ENCODE measurements at regions not wholly inside any gene's neighbourhood (a gene's known extent, or its start where the extent isn't known, plus 50 kb on each side); places are given as distances from the start of the nearest gene placed in this dataset.

- ATAC-seq = no peak
- no peak overlapping the region for H3K27ac Mint-ChIP-seq
- H3K4me1 Mint-ChIP-seq = peaks cover 4% of the 10 kb centered on the region
- peaks cover 10% of the 10 kb centered on the region for H3K9me3 Mint-ChIP-seq
- H3K4me3 Mint-ChIP-seq = no peak overlapping the region
- peaks cover 7% of the 10 kb centered on the region for H3K36me3 Mint-ChIP-seq
- H3K27me3 Mint-ChIP-seq = no peaks in the 10 kb centered on the region
These were observed 246.6 kb downstream of the BTG1 start for GRCh38 chr12:91899056-91899455.

GRCh38 chr12:91897025-91897515, 248.6 kb downstream of the BTG1 start:
- H3K27me3 Mint-ChIP-seq = peaks cover 11% of the 10 kb centered on the region
- no peak overlapping the region for H3K27ac Mint-ChIP-seq
- H3K36me3 Mint-ChIP-seq = no peaks in the 10 kb centered on the region
- H3K9me3 Mint-ChIP-seq = peaks cover 5% of the 10 kb centered on the region
- peaks cover 4% of the 10 kb centered on the region for H3K4me1 Mint-ChIP-seq
- ATAC-seq = no peak
- H3K4me3 Mint-ChIP-seq = no peak overlapping the region

GRCh38 chr12:91896286-91897024, 249.2 kb downstream of the BTG1 start:
- H3K9me3 Mint-ChIP-seq = peaks cover 2% of the 10 kb centered on the region
- H3K27ac Mint-ChIP-seq = no peak overlapping the region
- H3K4me1 Mint-ChIP-seq = no peaks in the 10 kb centered on the region
- no peak overlapping the region for H3K4me3 Mint-ChIP-seq
- peaks cover 15% of the 10 kb centered on the region for H3K27me3 Mint-ChIP-seq
- no peak for ATAC-seq
- no peaks in the 10 kb centered on the region for H3K36me3 Mint-ChIP-seq

DNA sequence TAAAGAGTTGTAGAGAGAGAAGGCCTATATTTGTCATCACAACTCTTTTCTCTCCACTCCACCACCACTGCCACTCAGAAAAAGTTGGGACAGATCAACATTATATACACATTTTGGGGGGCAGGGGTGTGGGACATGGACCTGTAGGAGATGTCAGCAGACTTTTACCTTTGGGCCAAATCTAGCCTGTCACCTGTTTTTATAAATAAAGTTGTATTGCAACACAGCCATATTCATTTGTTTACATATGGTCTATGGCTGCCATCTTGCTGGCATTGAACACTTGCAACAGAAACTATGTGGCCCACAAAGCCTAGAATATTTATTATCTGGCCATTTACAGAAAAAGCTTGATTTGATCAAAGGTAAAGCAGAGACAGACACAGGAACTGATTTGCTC, 250.7 kb downstream of the BTG1 start:
- Mint-ChIP-seq H3K36me3 (no peaks in the 10 kb centered on the region), H3K9me3 (no peaks in the 10 kb centered on the region), H3K4me1 (no peaks in the 10 kb centered on the region), H3K4me3 (no peak overlapping the region), H3K27me3 (peaks cover 15% of the 10 kb centered on the region), H3K27ac (no peak overlapping the region)
- no peak for ATAC-seq

DNA sequence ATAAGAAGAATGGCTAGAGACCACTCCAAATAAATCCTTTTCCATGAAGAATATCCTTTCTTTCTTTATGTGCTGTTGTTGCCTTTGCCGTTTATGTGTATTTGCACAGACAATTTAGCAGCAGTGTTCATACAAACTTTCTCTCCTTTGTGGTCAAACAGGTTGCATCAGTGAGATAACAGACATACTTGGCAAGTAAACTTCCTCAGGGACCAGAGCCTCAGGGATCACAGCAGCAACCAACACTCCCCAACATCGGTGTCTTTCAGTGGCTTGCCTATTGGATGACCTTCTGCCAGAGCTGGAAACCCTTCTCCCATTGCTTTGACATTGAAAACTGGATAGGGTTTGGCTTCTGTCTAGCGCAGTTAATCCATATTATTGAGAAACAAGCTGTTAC, 252.2 kb downstream of the BTG1 start:
- no peak overlapping the region for H3K27ac Mint-ChIP-seq
- no peaks in the 10 kb centered on the region for H3K4me1 Mint-ChIP-seq
- no peaks in the 10 kb centered on the region for H3K36me3 Mint-ChIP-seq
- no peak overlapping the region for H3K4me3 Mint-ChIP-seq
- peaks cover 15% of the 10 kb centered on the region for H3K27me3 Mint-ChIP-seq
- ATAC-seq = no peak
- H3K9me3 Mint-ChIP-seq = no peaks in the 10 kb centered on the region

- H3K4me1 Mint-ChIP-seq = no peaks in the 10 kb centered on the region
- no peaks in the 10 kb centered on the region for H3K36me3 Mint-ChIP-seq
- no peak overlapping the region for H3K4me3 Mint-ChIP-seq
- no peaks in the 10 kb centered on the region for H3K9me3 Mint-ChIP-seq
- no peak overlapping the region for H3K27ac Mint-ChIP-seq
- peaks cover 15% of the 10 kb centered on the region for H3K27me3 Mint-ChIP-seq
- ATAC-seq = no peak
These were observed 253.4 kb downstream of the BTG1 start for GRCh38 chr12:91892081-91892855.

GRCh38 chr12:91890742-91891141, 254.9 kb downstream of the BTG1 start:
- Mint-ChIP-seq H3K27me3 (peaks cover 15% of the 10 kb centered on the region), H3K9me3 (no peaks in the 10 kb centered on the region), H3K27ac (no peak overlapping the region), H3K36me3 (no peaks in the 10 kb centered on the region), H3K4me3 (no peak overlapping the region), H3K4me1 (no peaks in the 10 kb centered on the region)
- ATAC-seq = no peak

DNA sequence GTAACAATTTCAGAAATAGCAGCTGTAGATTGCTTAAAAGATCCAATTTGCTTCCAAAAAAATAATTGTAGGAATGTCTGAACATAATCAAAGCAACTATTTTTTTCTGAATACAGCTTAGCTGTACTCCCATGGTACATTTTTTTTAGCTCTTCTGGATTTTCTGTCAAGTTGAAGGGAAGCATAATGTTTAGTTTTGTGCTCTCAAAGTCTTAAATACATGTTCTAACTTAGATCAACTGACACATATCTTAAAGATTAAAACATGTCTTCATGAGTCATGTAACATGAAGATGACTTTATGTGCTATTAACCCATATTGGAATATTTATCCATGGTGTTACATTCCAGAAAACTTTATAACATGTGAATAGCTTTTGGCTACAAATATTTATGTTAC, 255.7 kb downstream of the BTG1 start:
- H3K27ac Mint-ChIP-seq = no peak overlapping the region
- no peaks in the 10 kb centered on the region for H3K9me3 Mint-ChIP-seq
- ATAC-seq = no peak
- H3K4me3 Mint-ChIP-seq = no peak overlapping the region
- no peaks in the 10 kb centered on the region for H3K4me1 Mint-ChIP-seq
- no peaks in the 10 kb centered on the region for H3K36me3 Mint-ChIP-seq
- peaks cover 15% of the 10 kb centered on the region for H3K27me3 Mint-ChIP-seq

- Mint-ChIP-seq H3K9me3 (no peaks in the 10 kb centered on the region), H3K27me3 (peaks cover 15% of the 10 kb centered on the region)
- ATAC-seq = no peak
These were observed 256.6 kb downstream of the BTG1 start for GRCh38 chr12:91889059-91889458.

GRCh38 chr12:91887957-91888356, 257.7 kb downstream of the BTG1 start:
- Mint-ChIP-seq H3K9me3 (no peaks in the 10 kb centered on the region), H3K4me1 (no peaks in the 10 kb centered on the region), H3K27ac (no peak overlapping the region), H3K27me3 (peaks cover 13% of the 10 kb centered on the region), H3K4me3 (no peak overlapping the region), H3K36me3 (no peaks in the 10 kb centered on the region)
- ATAC-seq = no peak

More at GRCh38 chr12:91889059-91889458, 256.6 kb downstream of the BTG1 start:
- H3K27ac Mint-ChIP-seq = no peak overlapping the region
- no peaks in the 10 kb centered on the region for H3K36me3 Mint-ChIP-seq
- H3K4me3 Mint-ChIP-seq = no peak overlapping the region
- H3K4me1 Mint-ChIP-seq = no peaks in the 10 kb centered on the region

DNA sequence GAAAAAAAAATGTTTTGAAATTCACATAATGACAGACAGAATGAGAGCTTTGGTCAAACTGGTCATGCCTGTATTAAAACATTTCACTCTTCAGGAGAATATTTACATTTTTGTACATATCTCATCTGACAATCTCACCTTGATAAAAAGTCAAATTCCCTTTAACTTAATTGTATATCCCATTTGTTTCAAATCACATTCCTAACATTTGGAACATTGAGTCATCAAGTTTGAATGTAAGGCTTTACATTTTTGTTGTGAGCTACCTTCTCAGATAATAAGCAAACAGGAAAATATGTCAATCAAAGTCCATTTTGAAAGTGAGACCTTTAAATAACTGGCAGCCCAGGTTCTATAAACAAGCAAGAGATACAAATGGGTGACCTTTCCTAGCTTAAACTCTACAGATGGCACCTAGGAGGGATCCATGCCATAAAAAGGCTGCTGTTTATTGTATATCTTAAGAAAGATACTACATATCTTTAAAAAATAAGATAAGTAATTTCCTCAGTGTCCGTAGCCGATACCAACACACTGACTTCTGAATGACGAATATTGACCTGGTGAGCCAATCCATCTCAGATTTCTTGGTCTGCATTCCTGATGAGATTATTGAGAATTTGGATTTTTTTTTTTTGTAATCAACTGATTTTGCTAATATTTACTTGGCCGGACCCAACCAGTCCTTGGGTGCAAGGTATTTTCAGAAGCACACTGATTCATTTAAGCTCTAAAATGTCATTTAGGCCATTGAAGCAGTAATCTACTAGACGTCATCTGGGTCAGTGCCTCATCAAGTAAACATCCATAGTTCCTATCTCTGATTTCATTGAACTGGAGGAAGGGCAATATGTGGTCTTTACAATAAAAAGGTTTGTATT, 259.6 kb downstream of the BTG1 start:
- no peak for ATAC-seq
- Mint-ChIP-seq H3K36me3 (no peaks in the 10 kb centered on the region), H3K27me3 (no peaks in the 10 kb centered on the region), H3K4me1 (no peaks in the 10 kb centered on the region), H3K4me3 (no peak overlapping the region), H3K9me3 (no peaks in the 10 kb centered on the region), H3K27ac (no peak overlapping the region)

GRCh38 chr12:91884230-91884629, 261.4 kb downstream of the BTG1 start:
- Mint-ChIP-seq H3K27ac (no peak overlapping the region), H3K4me1 (peaks cover 8% of the 10 kb centered on the region), H3K27me3 (no peaks in the 10 kb centered on the region), H3K36me3 (no peaks in the 10 kb centered on the region), H3K4me3 (no peak overlapping the region), H3K9me3 (no peaks in the 10 kb centered on the region)
- ATAC-seq = no peak

GRCh38 chr12:91883811-91884210, 261.8 kb downstream of the BTG1 start:
- Mint-ChIP-seq H3K4me1 (peaks cover 8% of the 10 kb centered on the region), H3K27me3 (no peaks in the 10 kb centered on the region), H3K36me3 (no peaks in the 10 kb centered on the region), H3K9me3 (no peaks in the 10 kb centered on the region), H3K4me3 (no peak overlapping the region), H3K27ac (no peak overlapping the region)
- no peak for ATAC-seq

DNA sequence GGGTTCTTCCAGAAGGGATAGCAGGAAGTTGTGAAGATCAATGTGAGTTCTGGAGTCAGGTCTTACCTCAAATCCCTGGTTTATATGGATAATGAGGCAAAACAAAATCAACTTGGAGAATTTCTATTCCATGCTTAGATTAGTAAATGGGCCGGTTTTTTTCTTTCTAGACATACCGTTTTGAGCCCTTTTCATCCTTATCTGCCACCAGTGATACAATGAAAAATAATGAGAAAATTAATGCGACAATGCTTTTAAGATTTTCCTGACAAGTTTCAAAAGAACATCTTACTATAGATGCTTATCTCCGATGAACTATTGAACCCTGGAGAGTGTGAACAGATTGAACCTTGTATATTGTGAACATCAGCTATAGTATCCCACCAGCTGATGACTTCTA, 262.7 kb downstream of the BTG1 start:
- Mint-ChIP-seq H3K4me3 (no peak overlapping the region), H3K4me1 (peaks cover 12% of the 10 kb centered on the region), H3K9me3 (no peaks in the 10 kb centered on the region), H3K36me3 (no peaks in the 10 kb centered on the region), H3K27ac (no peak overlapping the region), H3K27me3 (no peaks in the 10 kb centered on the region)
- no peak for ATAC-seq

DNA sequence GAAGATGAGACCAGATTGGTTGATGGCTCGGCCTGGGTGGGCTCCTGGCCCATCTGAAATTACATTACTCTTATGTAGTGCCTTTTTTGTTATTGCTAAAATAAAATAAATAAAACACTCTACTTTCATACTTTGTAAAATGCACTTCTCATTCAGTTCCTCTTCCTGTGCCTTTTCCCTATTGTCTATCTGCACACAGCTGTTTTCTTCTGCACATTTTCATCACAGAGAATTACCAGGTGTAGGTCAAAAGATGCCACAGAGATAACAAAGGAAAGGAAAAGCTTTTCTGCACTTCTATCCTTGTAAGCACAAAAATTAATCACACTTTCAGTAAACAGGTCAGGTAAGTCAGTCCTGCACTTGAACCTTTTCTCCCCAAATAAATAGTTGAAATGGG, 265.1 kb downstream of the BTG1 start:
- H3K27me3 Mint-ChIP-seq = no peaks in the 10 kb centered on the region
- no peaks in the 10 kb centered on the region for H3K9me3 Mint-ChIP-seq
- ATAC-seq = no peak
- H3K4me1 Mint-ChIP-seq = peaks cover 36% of the 10 kb centered on the region
- H3K4me3 Mint-ChIP-seq = no peak overlapping the region
- no peaks in the 10 kb centered on the region for H3K36me3 Mint-ChIP-seq
- H3K27ac Mint-ChIP-seq = no peak overlapping the region

Measured in stimulated activated memory B cell treated with anti-CD40 and anti-IgM and Interleukin-4, amounts not matched to agents 10 μg/mL and 1 μg/mL and 100 μg/mL, for 72 hours (primary cell).